ENCODE measurements at regions not wholly inside any gene's neighbourhood (a gene's known extent, or its start where the extent isn't known, plus 50 kb on each side); places are given as distances from the start of the nearest gene placed in this dataset.
A peak's percentile ranks its signal among the peaks of the same experiment; 100 is the strongest.

DNA sequence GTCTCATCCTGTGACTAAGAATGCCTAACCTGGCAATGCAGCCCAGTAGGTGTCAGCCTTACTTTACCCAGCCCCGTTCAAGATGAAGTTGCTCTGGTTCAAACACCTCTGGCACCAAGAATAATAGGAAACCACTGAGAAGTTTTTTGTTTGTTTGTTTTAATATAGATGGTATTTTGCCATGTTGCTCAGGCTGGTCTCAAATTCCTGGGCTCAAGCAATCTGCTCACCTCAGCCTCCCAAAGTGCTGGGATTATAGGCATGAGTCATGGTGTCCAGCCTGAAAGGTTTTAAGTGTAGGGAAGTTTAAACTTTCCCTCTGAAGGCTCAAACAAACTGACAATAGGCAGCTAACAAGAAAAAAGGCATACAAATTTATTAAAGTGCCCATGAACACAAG is 51.2 kb upstream of the ABCC4 start:
- no peak for DNase-seq

DNA sequence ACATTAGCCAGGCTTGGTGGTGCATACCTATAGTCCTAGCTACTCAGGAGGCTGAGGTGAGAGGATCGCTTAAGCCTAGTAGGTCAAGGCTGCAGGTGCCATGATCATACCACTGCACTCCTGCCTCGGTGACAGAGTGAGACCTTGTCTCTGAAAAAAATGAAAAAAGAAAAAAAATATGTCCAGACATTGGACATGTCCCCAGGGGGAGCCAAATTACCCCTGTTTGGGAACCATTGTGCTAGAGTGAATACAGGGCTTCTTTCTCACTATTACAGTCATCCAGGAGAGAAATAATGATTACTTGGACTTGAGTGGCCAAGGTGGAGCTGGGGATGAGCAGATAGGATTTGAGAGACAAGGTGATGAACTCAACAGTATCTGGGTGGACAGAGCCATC is 52.9 kb upstream of the ABCC4 start:
- DNase-seq = no peak

GRCh38 chr13:95354680-95355487 is 53.6 kb upstream of the ABCC4 start:
- DNase-seq = no peak

GRCh38 chr13:95355494-95355893 is 54.2 kb upstream of the ABCC4 start:
- DNase-seq = no peak

- no peak for DNase-seq
Observed at GRCh38 chr13:95356916-95357315, 55.7 kb upstream of the ABCC4 start.

- no peak for DNase-seq
Observed at GRCh38 chr13:95357875-95358274, 56.6 kb upstream of the ABCC4 start.

DNA sequence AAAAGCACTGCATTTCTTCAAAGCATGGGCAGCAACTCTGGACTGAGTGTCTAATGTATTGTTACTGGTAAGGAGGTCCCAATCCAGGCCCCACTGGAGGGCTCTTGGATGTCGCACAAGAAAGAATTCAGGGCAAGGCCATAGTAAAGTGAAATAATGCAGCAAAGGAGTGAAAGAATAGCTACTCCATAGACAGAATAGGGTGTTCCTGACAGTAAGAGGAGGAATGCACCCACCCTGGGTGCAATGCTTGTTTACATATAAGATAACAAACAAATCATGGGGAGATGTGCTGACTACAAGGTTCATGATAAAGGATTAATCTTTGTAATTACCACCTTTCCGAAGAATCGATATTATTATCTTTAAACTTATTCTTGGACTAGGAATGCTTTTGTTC is 58.8 kb upstream of the ABCC4 start:
- no peak for DNase-seq

DNA sequence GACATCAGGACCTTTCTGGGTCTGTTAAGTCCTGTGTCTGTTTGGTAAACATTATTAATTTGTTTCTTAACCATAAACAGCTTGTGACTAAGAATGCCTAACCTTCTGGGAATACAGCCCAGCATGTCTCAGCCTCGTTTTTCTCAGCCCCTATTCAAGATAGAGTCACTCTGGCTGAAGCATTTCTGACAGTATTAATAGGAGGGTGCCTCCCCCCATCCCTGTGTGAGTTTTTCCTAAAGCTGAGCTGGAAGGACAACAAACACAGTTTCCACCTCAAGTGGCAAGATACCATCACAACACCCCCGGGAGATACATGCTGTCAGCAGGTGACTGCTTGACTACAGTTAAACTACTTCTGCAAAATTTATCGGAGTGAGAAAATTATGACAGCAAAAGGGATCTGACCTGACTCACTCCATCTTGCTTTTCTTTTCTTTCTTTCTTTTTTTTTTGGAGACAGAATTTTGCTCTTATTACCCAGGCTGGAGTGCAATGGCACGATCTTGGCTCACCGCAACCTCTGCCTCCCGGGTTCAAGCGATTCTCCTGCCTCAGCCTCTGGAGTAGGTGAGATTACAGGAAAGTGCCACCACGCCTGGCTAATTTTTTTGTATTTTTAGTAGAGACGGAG is 59.3 kb upstream of the ABCC4 start:
- DNase-seq = no peak

GRCh38 chr13:95361686-95362085 is 60.4 kb upstream of the ABCC4 start:
- DNase-seq = no peak

DNA sequence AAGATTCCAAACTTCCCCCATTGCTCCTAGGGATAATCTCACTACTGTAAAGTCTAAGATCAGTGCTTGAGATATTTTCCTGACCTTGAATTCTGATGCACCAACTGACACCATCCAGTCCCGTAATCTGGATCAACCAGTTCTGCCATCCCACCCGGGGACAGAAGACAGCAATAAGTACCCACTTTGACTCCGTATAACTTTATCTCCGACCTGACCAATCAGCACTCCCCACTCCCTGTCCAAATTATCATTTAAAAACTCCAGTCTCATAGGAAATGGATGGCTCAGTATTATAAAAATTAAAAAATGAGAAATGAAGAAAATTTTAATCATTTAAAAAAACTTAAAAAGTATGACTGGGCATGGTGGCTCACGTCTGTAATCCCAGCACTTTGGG is 61.4 kb upstream of the ABCC4 start:
- DNase-seq = no peak

DNA sequence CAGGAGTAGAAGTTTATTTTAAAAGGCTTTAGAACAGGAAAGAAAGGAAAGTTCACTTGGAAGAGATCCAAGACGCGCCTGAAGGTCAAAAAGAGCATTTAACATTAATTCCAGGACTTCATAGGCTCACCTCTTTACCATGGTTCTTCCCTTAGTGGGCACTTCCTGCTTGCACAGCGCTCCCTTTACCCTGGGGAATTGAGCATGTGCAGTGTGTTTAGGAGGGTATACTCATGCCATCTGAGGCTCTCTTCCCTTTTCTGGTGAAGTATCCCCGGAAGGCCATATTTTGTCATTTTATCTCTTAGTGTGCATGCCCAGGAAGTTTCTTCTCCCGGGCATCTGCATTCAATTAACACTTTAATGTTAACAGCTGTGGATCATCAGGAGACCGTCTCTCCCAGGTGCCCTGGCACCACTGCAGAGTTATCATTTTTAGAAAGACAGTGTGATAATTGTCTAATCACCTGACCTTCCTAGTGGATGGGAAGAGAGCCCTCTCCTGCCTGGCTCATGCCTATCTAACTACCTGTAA is 66.1 kb upstream of the ABCC4 start:
- DNase-seq = no peak

GRCh38 chr13:95368998-95369397 is 67.7 kb upstream of the ABCC4 start:
- DNase-seq = no peak

GRCh38 chr13:95375706-95376105 is 74.5 kb upstream of the ABCC4 start:
- no peak for DNase-seq

DNA sequence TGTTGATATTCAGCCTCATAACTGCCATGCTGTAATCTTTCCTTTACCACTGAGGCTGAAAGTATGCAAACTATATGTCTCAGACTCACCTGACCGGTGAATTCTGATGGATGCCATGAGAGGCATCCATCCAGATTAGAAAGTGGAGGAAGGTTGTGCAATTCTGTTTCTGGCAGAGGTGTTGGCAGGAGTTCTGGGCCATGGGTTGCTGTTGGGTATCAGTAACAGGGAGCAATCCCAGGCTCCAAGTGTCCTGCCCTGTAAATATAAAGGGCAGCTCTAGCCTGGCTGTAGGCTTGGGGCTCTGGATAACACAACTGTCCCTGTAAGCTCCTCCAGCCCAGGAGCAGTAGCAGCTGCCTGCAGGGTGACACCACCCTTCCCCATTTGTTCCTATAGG is 77.4 kb upstream of the ABCC4 start:
- DNase-seq = no peak

DNA sequence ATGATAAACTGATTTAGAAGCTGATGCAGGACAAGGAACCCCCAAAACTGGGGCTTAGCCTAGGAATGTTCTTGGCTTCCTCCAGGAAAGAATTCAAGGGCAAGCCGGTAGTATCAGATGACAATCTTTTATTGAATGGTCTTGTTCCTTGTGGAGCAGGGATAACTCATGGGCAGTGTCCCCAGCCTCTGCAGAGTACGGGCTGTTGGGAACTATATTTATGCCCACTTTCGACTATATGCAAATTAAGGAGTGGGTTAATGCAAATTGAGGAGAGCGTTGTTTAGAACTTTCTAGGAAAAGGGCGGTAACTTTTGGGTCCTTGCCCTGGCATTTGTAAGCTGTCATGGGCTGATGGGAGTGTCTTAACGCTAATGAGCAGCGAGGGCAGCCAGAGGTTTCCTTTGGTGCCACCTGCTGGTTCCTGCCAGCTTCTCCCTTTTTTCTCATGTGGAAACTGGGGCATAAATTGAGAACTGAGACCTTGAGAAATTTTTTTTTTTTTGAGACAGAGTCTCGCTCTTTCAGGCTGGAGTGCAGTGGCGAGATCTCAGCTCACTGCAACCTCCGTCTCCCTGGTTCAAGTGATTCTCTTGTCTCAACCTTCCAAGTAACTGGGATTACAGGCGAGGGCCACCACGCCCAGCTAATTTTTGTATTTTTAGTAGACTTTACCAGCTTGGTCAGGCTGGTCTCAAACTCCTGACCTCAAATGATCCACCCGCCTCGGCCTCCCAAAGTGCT is 79.4 kb upstream of the ABCC4 start:
- peak; percentile 22 for DNase-seq

GRCh38 chr13:95381212-95381527 is 79.9 kb upstream of the ABCC4 start:
- DNase-seq = no peak

DNA sequence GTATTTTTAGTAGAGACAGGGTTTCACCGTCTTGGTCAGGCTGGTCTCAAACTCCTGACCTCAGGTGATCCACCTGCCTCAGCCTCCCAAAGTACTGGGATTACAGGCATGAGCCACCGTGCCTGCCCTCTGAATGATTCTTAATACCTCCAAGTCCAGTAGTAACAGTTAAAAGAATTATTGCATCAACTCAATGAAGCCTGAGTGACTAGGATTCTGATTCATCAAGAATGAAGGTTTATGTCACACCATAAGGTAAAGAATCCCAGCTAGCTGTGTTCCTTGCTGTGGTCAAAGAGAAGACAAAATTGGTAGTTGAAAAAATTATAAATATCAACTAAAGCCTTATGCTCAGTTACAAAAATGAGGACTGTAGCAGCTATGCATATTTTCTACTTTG is 81.2 kb upstream of the ABCC4 start:
- no peak for DNase-seq

DNA sequence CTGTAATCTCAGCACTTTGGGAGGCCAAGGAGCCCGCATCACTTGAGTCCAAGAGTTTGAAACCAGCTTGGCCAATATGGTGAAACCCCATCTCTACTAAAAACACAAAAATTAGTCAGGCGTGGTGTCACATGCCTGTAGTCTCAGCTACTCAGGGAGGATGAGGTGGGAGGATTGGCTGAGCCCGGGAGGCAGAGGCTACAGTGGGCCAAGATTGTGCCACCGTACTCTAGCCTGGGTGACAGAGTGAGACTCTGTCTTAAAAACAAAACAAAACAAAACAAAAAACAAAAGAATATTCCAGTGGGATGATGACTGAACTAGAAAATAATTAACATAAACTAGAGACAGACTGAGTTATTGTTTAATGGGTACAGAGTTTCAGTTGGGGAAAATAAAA is 81.7 kb upstream of the ABCC4 start:
- DNase-seq = no peak

- no peak for DNase-seq
Observed at GRCh38 chr13:95385373-95385772, 84.1 kb upstream of the ABCC4 start.

DNA sequence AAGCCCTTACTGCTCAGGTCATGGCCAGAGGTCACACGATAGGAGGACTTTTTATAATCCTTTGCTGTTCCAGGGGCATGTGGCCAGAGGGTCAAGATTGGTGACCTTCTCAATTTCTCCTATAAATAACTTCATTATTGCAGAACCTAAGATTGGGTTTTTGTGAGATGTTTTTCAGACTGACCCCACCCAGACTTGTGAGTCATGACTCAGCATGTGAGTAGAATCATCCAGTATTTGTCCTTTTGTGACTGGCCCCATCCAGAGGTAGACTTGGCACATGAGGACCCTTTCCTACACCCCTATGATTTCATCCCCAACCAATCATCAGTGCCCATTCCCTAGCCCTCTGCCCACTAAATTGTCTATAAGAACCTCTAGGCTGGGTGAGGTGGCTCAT is 84.5 kb upstream of the ABCC4 start:
- DNase-seq = no peak

DNA sequence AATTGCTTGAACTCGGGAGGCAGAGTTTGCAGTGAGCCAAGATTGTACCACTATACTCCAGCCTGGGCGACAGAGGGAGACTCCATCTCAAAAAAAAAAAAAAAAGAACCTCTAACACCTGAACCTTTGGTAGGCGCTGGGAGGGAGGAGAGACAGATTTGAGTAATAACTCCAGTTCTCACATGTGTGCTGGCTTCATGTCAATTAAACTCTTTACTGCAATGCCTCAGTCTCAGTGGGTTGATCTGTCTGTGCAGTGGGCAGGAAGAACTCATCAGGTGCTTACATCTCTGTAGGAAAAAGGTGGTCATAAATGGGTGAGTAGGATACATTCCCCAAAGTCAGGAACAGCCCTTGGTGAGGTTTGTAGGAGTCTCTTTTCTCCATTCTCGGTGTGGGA is 85.1 kb upstream of the ABCC4 start:
- DNase-seq = no peak

DNA sequence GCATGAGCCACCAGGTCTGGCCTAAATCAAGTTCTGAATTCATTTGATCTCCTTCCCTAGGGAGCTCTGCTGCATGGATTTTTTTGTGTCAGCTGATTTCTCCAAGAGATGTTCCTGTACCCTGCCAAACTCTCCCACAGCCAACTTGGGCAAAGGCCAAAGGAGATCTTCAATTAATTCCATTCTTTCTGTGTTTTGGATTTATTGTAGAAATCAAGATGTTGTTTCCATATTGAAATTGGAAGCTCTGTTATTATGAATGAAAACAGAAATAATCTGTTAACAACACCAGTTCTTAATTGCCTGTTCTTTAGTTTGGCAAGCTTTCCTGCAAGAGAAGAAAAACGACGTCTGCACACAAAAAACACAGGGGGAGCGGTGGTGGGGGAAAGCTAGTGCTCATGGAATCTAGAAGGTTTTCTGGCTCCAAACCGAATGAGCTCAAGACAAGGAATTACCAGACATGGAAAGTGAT is 86.5 kb upstream of the ABCC4 start:
- DNase-seq = no peak

GRCh38 chr13:95388420-95389079 is 87.3 kb upstream of the ABCC4 start:
- no peak for DNase-seq

Measured in DMS79 treated with DMSO at 0.1 percent for 48 hours (cell line).